ENCODE measurements at regions not wholly inside any gene's neighbourhood (a gene's known extent, or its start where the extent isn't known, plus 50 kb on each side); places are given as distances from the start of the nearest gene placed in this dataset.

- TF ChIP-seq REST (IDR thresholded peaks at IDR 0.05) (no peak), CTCF (IDR thresholded peaks at IDR 0.05) (no peak)
Measured at GRCh38 chr1:185610954-185611353, 123.2 kb upstream of the HMCN1 start.
